ENCODE measurements at regions not wholly inside any gene's neighbourhood (a gene's known extent, or its start where the extent isn't known, plus 50 kb on each side); places are given as distances from the start of the nearest gene placed in this dataset.
"Not testable (repeated sequence)": the region's sequence is repeated elsewhere in the genome, so short reads cannot be mapped to it uniquely, and the experiment has no call there.

- ATAC-seq (peak; percentile 99), DNase-seq (ENCODE audit: missing footprints) (peak; percentile 86)
- intact Hi-C loops (cut with DNase I), result no loop called here
Observed at GRCh38 chr12:127165567-127166392, 1101.2 kb upstream of the TMEM132C start.

DNA sequence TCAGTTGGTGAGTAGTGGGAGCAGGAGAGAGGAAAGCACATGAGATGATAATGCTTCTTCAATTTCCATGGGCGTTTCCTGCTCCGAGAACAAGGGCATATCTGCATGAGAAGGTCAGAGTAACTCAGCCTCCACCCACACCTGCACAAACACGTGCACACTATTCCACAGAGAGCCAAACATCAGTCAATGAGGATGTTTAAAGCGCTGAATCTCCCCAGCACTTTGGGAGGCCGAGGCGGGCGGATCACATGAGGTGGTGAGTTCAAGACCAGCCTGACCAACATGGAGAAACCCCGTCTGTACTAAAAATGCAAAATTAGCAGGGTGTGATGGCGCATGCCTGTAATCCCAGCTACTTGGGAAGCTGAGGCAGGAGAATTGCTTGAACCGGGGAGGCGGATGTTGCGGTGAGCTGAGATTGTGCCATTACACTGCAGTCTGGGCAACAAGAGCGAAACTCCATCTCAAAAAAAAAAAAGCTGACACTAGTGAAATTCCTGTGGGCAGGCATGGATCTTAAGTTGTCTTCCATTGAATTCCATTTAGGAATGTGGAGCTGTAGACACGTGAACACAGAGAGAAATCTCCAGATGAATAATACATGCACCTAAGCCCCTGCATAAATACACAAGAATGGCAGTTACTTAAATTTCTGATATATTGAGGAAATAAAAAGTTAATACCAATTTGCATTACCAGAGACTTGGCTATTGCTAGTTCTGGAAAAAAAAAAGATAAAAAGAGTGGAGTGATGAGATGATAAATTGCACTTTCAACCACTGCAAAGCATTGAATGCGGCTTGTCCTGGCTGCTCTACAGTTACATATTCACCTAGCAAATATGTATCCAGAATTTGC is 1097.4 kb upstream of the TMEM132C start:
- ATAC-seq, result no peak
- intact Hi-C loops (cut with DNase I), result no loop called here

DNA sequence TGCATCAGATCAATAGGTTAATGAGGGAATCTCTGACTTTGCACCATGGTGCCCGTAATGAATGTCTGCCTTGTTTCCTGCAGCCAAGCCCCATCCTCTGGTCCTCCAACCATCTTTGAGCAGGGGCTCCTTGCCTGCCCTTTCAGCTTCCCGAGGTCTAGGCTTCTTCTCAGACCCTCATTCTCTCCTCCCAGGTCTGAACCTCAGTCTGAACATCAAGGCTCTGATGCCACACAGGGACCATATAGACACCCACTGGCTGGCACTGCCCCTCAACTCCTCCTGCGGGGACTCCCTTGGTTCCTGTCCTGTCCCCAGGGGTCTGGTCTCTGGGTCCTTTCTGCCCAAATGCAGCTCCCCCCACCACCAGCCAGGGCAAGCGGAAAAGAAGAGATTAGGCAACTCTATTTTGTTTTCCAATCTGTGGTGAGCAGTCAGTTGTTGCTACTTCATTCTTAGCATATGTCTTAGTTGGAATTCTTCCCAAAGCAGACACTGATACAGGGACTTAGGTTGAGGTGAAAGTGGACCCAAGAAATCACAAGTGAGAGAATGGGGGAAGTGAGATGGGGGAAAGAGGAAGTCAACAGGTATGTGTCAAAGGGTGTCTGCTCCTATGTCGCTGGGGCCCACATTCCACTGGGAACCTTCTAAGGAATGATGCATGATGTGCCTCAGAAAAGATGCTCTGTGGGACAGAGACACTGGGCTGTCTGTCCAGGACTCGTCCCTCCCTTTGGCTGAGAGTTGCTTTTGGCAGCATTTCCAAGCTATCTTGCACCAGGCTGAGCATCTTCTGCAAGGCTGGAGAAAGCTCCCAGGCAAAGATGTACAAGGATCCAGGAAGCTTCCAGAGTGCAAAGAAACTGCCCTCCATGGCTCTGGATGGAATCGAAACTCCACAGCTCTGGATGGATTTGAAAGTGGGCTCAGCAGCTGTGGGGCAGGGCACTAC is 1096.5 kb upstream of the TMEM132C start:
- intact Hi-C loops (cut with DNase I), result no loop called here
- DNase-seq (ENCODE audit: missing footprints), result no peak
- no peak for ATAC-seq

More for the DNA sequence above, 1097.4 kb upstream of the TMEM132C start:
- DNase-seq (ENCODE audit: missing footprints), result no peak

DNA sequence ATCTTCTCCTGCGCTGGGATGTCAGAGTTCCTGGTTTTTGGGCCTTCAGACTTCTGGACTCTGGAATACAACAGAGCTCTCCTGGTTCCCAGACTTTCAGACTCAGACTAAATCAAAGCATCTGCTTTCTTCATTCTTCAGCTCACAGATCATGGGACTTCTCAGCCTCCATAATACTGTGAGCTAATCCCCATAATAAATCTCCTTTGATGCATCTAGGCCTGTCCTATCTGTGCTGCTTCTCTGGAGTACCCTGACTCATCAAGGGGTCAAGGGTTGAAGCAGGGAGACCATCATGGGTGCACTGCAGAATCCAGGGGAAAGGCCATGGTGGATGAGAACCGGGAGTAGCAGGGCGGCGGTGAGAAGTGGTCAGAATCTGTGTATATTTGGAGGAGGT is 1094.1 kb upstream of the TMEM132C start:
- DNase-seq (ENCODE audit: missing footprints) (no peak), ATAC-seq (no peak)
- intact Hi-C loops (cut with DNase I), result no loop called here

- intact Hi-C loops (cut with DNase I); DNase-seq (ENCODE audit: missing footprints); ATAC-seq: not testable (repeated sequence)
Observed at GRCh38 chr12:127173971-127174370, 1093.0 kb upstream of the TMEM132C start.

DNA sequence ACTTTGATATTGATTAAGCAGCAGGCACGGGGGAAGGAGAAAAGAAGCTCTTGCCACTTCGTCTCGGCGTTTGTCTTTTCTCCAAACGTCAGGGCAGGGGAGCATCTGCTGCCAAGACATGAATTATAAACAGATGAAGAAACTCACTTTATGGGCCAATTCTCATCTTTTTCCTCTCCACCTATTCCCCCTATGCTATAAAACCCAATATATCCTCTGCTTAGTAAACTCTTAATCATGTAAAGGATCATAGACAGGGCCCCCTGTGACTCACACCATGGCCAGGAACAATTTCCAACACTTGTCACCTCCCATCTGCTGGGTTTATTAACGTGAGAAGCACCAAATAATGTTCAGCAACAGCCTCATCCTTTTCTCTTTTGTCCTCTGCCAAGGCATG is 1092.1 kb upstream of the TMEM132C start:
- DNase-seq (ENCODE audit: missing footprints) (no peak), ATAC-seq (no peak)
- intact Hi-C loops (cut with DNase I), result no loop called here

DNA sequence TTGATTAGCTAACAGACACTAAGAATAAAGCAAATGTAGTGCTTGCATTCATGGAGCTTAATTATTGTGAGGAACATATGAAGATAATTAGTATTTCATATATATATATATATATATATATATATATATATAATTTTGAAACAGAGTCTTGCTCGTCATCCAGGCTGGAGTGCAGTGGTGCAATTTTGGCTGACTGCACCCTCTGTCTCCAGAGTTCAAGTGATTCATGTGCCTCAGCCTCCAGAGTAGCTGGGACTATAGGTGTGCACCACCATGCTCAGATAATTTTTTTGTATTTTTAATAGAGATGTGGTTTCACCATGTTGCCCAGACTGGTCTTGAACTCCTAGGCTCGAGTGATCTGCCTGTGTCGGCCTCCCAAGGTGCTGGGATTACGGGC is 1091.6 kb upstream of the TMEM132C start:
- DNase-seq (ENCODE audit: missing footprints) (no peak), ATAC-seq (no peak)
- intact Hi-C loops (cut with DNase I), result no loop called here

- ATAC-seq, result no peak
- intact Hi-C loops (cut with DNase I), result no loop called here
- DNase-seq (ENCODE audit: missing footprints), result no peak
Observed at GRCh38 chr12:127176804-127177203, 1090.2 kb upstream of the TMEM132C start.

GRCh38 chr12:127178052-127178451 is 1088.9 kb upstream of the TMEM132C start:
- intact Hi-C loops (cut with DNase I), result no loop called here
- ATAC-seq (no peak), DNase-seq (ENCODE audit: missing footprints) (no peak)

- intact Hi-C loops (cut with DNase I), result no loop called here
- DNase-seq (ENCODE audit: missing footprints), result no peak
- no peak for ATAC-seq
Observed at GRCh38 chr12:127178463-127178862, 1088.5 kb upstream of the TMEM132C start.

- intact Hi-C loops (cut with DNase I), result no loop called here
- DNase-seq (ENCODE audit: missing footprints), result no peak
- no peak for ATAC-seq
Observed at GRCh38 chr12:127179176-127179575, 1087.8 kb upstream of the TMEM132C start.

GRCh38 chr12:127182018-127182417 is 1085.0 kb upstream of the TMEM132C start:
- no peak for DNase-seq (ENCODE audit: missing footprints)
- ATAC-seq, result no peak
- intact Hi-C loops (cut with DNase I), result no loop called here

DNA sequence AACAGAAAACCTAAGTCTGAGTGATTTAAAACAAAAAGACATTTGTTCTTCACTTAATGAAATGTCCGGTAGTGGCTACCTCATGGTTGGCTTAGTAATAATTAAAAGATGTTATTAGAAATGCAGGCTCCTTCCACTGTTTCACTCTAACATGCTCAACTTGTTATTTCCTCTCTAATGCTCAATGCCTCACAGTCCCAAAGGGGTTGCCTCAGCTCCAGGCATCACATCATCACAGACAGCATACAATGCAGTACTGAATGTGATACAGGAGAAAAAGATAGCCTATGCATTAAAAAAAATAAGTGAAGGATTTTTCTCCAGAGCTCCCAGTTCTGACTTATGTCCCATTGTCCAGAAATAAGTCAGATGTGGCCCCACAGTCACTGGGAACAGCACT is 1077.0 kb upstream of the TMEM132C start:
- intact Hi-C loops (cut with DNase I), result no loop called here
- ATAC-seq (no peak), DNase-seq (ENCODE audit: missing footprints) (no peak)

- ATAC-seq (no peak), DNase-seq (ENCODE audit: missing footprints) (no peak)
- intact Hi-C loops (cut with DNase I), result no loop called here
Observed at GRCh38 chr12:127191129-127191528, 1075.8 kb upstream of the TMEM132C start.

DNA sequence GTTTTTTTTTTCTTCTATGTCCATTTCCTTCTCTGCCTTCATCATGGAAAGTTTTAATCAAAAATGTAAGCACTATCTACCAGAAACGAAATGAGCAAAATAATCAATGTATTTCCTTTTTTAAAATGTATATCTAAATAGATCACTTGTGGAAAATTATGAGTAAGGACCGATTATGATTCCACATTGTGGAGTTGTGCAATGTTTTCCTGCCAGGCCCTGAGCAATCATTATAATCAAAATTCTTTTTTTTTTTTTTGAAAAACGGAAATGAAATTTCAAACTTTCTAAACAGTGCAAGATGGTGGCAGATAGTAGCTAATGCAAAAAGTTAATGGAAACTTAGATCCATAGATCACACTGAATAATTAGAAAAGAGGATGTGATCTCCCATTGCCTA is 1074.6 kb upstream of the TMEM132C start:
- DNase-seq (ENCODE audit: missing footprints) (no peak), ATAC-seq (no peak)
- intact Hi-C loops (cut with DNase I), result no loop called here

GRCh38 chr12:127193341-127193740 is 1073.6 kb upstream of the TMEM132C start:
- DNase-seq (ENCODE audit: missing footprints) (no peak), ATAC-seq (no peak)
- intact Hi-C loops (cut with DNase I), result no loop called here

- intact Hi-C loops (cut with DNase I), result no loop called here
- no peak for ATAC-seq
Observed at GRCh38 chr12:127194176-127194575, 1072.8 kb upstream of the TMEM132C start.

GRCh38 chr12:127205781-127206555 is 1061.0 kb upstream of the TMEM132C start:
- ATAC-seq (no peak), DNase-seq (ENCODE audit: missing footprints) (no peak)
- intact Hi-C loops (cut with DNase I), result no loop called here

More at GRCh38 chr12:127194176-127194575, 1072.8 kb upstream of the TMEM132C start:
- DNase-seq (ENCODE audit: missing footprints), result no peak
